Cardiac muscle cell (in vitro differentiated cells and primary cell): ENCODE measurements at regions not wholly inside any gene's neighbourhood (a gene's known extent, or its start where the extent isn't known, plus 50 kb on each side); places are given as distances from the start of the nearest gene placed in this dataset.
A peak's percentile ranks its signal among the peaks of the same experiment; 100 is the strongest.

ENCODE experiments used
- DNase-seq, 2 donors: peaks; one replicate each; pipeline versions ENCODE4 v3.0.0 to v3.0.0-alpha.2; 2010 to 2017; ENCODE audit warnings: low read depth in 1 of 2, low spot score in 1 of 2
- H3K27ac ChIP-seq: fragments of 200-600 bp; sonication (generic); 2 replicates; pipeline ENCODE4 v1.5.1; 2016
- H3K27me3 ChIP-seq: fragments of 200-600 bp; sonication (generic); 2 replicates; pipeline ENCODE4 v1.6.0; 2016; ENCODE audit warnings: control low read depth
- H3K36me3 ChIP-seq: fragments of 200-600 bp; sonication (generic); 2 replicates; pipeline ENCODE4 v1.5.1; 2016; ENCODE audit warnings: control low read depth
- H3K4me1 ChIP-seq: fragments of 200-600 bp; sonication (generic); 2 replicates; pipeline ENCODE4 v1.8.1; 2017; ENCODE audit warnings: low read depth, mild to moderate bottlenecking, mixed run types
- H3K4me3 ChIP-seq: fragments of 200-600 bp; sonication (generic); 2 replicates; pipeline ENCODE4 v1.5.1; 2016; ENCODE audit warnings: mild to moderate bottlenecking
- H3K9me3 ChIP-seq: fragments of 200-600 bp; sonication (generic); 2 replicates; pipeline ENCODE4 v1.5.1; 2017; ENCODE audit warnings: low read depth, mild to moderate bottlenecking, control low read depth
- CTCF ChIP-seq: IDR thresholded peaks from 2 replicates; pipeline ENCODE4 v1.5.1; 2012; ENCODE audit warnings: low read depth, mild to moderate bottlenecking, low read length

- no peak for DNase-seq
- Histone ChIP-seq H3K4me3 (no peak overlapping the region), H3K27me3 (no peaks in the 10 kb centered on the region), H3K36me3 (no peaks in the 10 kb centered on the region), H3K9me3 (no peaks in the 10 kb centered on the region), H3K4me1 (peaks cover 12% of the 10 kb centered on the region), H3K27ac (no peak overlapping the region)
- TF ChIP-seq CTCF: no peak
These were observed 149.9 kb upstream of the MAP1B start for GRCh38 chr5:71957292-71957898.

GRCh38 chr5:71960195-71960594 is 147.1 kb upstream of the MAP1B start:
- no peaks in the 10 kb centered on the region for H3K36me3 ChIP-seq
- no peak overlapping the region for H3K27ac ChIP-seq

GRCh38 chr5:71961786-71962185 is 145.5 kb upstream of the MAP1B start:
- no peak for TF ChIP-seq CTCF
- Histone ChIP-seq H3K27me3 (no peaks in the 10 kb centered on the region), H3K27ac (no peak overlapping the region), H3K4me3 (no peak overlapping the region), H3K36me3 (no peaks in the 10 kb centered on the region), H3K9me3 (no peaks in the 10 kb centered on the region), H3K4me1 (peaks cover under 1% of the 10 kb centered on the region)
- no peak for DNase-seq

More at GRCh38 chr5:71960195-71960594, 147.1 kb upstream of the MAP1B start:
- no peak for DNase-seq
- Histone ChIP-seq H3K9me3 (no peaks in the 10 kb centered on the region), H3K27me3 (no peaks in the 10 kb centered on the region), H3K4me3 (no peak overlapping the region), H3K4me1 (peaks cover 12% of the 10 kb centered on the region)
- no peak for TF ChIP-seq CTCF

GRCh38 chr5:71969460-71969859 is 137.8 kb upstream of the MAP1B start:
- peak in 1 of 2 donors; percentile 12 for DNase-seq
- no peaks in the 10 kb centered on the region for H3K9me3 ChIP-seq
- H3K4me1 ChIP-seq: peaks cover 12% of the 10 kb centered on the region
- H3K27ac ChIP-seq: no peak overlapping the region
- no peak for TF ChIP-seq CTCF
- H3K4me3 ChIP-seq: no peak overlapping the region
- no peaks in the 10 kb centered on the region for H3K36me3 ChIP-seq
- H3K27me3 ChIP-seq: no peaks in the 10 kb centered on the region

- DNase-seq: no peak
- no peaks in the 10 kb centered on the region for H3K9me3 ChIP-seq
- no peak overlapping the region for H3K4me3 ChIP-seq
- no peak for TF ChIP-seq CTCF
- H3K27me3 ChIP-seq: no peaks in the 10 kb centered on the region
- H3K27ac ChIP-seq: no peak overlapping the region
- H3K36me3 ChIP-seq: no peaks in the 10 kb centered on the region
- H3K4me1 ChIP-seq: peaks cover 12% of the 10 kb centered on the region
These were observed 135.4 kb upstream of the MAP1B start for GRCh38 chr5:71971862-71972261.
